ACC112 (cell line): ENCODE measurements at regions not wholly inside any gene's neighbourhood (a gene's known extent, or its start where the extent isn't known, plus 50 kb on each side); places are given as distances from the start of the nearest gene placed in this dataset.
"Not testable (repeated sequence)": the region's sequence is repeated elsewhere in the genome, so short reads cannot be mapped to it uniquely, and the experiment has no call there.

Experiments used
- H2AFZ ChIP-seq: fragments of 200-600 bp; sonication (generic); one replicate; pipeline ENCODE4 v1.6.0; 2017; ENCODE audit warnings: antibody characterized with exemption, low read length; ENCODE audit not compliant: unreplicated experiment
- H3K27ac ChIP-seq: fragments of 200-600 bp; sonication (generic); 2 replicates; pipeline ENCODE4 v1.5.1; 2014; ENCODE audit warnings: low read depth, mild to moderate bottlenecking, antibody characterized with exemption, low read length, moderate library complexity
- H3K27me3 ChIP-seq: fragments of 200-600 bp; sonication (generic); 2 replicates; pipeline ENCODE4 v1.6.1; 2014; ENCODE audit warnings: mild to moderate bottlenecking, antibody characterized with exemption, low read length, moderate library complexity, mixed read lengths; ENCODE audit not compliant: insufficient read depth
- H3K36me3 ChIP-seq: fragments of 200-600 bp; sonication (generic); 2 replicates; pipeline ENCODE4 v1.6.1; 2016; ENCODE audit warnings: mild to moderate bottlenecking, antibody characterized with exemption, low read length, moderate library complexity, mixed read lengths; ENCODE audit not compliant: insufficient read depth
- H3K4me1 ChIP-seq: fragments of 200-600 bp; sonication (generic); one replicate; pipeline ENCODE4 v1.6.1; 2016; ENCODE audit warnings: low read length, mixed read lengths; ENCODE audit not compliant: insufficient read depth, unreplicated experiment, control insufficient read depth
- H3K4me3 ChIP-seq: fragments of 200-600 bp; sonication (generic); 2 replicates; pipeline ENCODE4 v1.5.1; 2014; ENCODE audit warnings: mild to moderate bottlenecking, low read depth, low read length
- H3K79me2 ChIP-seq: fragments of 200-600 bp; sonication (generic); one replicate; pipeline ENCODE4 v1.6.0; 2016; ENCODE audit warnings: low read length; ENCODE audit not compliant: control insufficient read depth, unreplicated experiment, insufficient read depth

GRCh38 chr18:29873211-29873610, 1169.3 kb downstream of the DSC3 start:
- Histone ChIP-seq H3K4me1 (no peaks in the 10 kb centered on the region), H2AFZ (no peak overlapping the region), H3K79me2 (no peaks in the 10 kb centered on the region), H3K36me3 (no peaks in the 10 kb centered on the region), H3K4me3 (no peak overlapping the region), H3K27ac (no peak overlapping the region), H3K27me3 (no peaks in the 10 kb centered on the region)

- H3K27me3 ChIP-seq: no peaks in the 10 kb centered on the region
- no peak overlapping the region for H3K27ac ChIP-seq
- H3K36me3 ChIP-seq: no peaks in the 10 kb centered on the region
- H2AFZ ChIP-seq: no peak overlapping the region
- H3K4me1 ChIP-seq: no peaks in the 10 kb centered on the region
- H3K4me3 ChIP-seq: no peak overlapping the region
- H3K79me2 ChIP-seq: no peaks in the 10 kb centered on the region
Measured at GRCh38 chr18:29871246-29871645, 1171.3 kb downstream of the DSC3 start.

- H3K27ac ChIP-seq: no peak overlapping the region
- H3K27me3 ChIP-seq: no peaks in the 10 kb centered on the region
- H3K79me2 ChIP-seq: no peaks in the 10 kb centered on the region
- no peak overlapping the region for H3K4me3 ChIP-seq
- no peaks in the 10 kb centered on the region for H3K36me3 ChIP-seq
- no peaks in the 10 kb centered on the region for H3K4me1 ChIP-seq
- no peak overlapping the region for H2AFZ ChIP-seq
Measured at GRCh38 chr18:29862824-29863223, 1179.7 kb downstream of the DSC3 start.

GRCh38 chr18:29855637-29856036, 1186.9 kb downstream of the DSC3 start:
- no peaks in the 10 kb centered on the region for H3K36me3 ChIP-seq
- H3K4me1 ChIP-seq: peaks cover 5% of the 10 kb centered on the region
- no peak overlapping the region for H2AFZ ChIP-seq
- H3K4me3 ChIP-seq: no peak overlapping the region
- H3K27ac ChIP-seq: no peak overlapping the region
- H3K27me3 ChIP-seq: no peaks in the 10 kb centered on the region
- H3K79me2 ChIP-seq: no peaks in the 10 kb centered on the region

- Histone ChIP-seq H2AFZ (no peak overlapping the region), H3K27me3 (no peaks in the 10 kb centered on the region), H3K27ac (no peak overlapping the region), H3K4me3 (no peak overlapping the region), H3K36me3 (no peaks in the 10 kb centered on the region), H3K79me2 (no peaks in the 10 kb centered on the region), H3K4me1 (peaks cover 5% of the 10 kb centered on the region)
Measured at GRCh38 chr18:29853126-29853525, 1189.4 kb downstream of the DSC3 start.

GRCh38 chr18:29849144-29849543, 1193.4 kb downstream of the DSC3 start:
- no peaks in the 10 kb centered on the region for H3K36me3 ChIP-seq
- no peak overlapping the region for H3K4me3 ChIP-seq
- no peaks in the 10 kb centered on the region for H3K79me2 ChIP-seq
- no peaks in the 10 kb centered on the region for H3K27me3 ChIP-seq
- H2AFZ ChIP-seq: no peak overlapping the region
- H3K27ac ChIP-seq: no peak overlapping the region
- H3K4me1 ChIP-seq: no peaks in the 10 kb centered on the region

GRCh38 chr18:29841631-29842030, 1200.9 kb downstream of the DSC3 start:
- Histone ChIP-seq H3K4me1 (peaks cover 29% of the 10 kb centered on the region), H3K27me3 (no peaks in the 10 kb centered on the region), H3K79me2 (no peaks in the 10 kb centered on the region), H3K27ac (peak overlapping the region; percentile 22; the same call in 1 of the 2 replicates), H2AFZ (no peak overlapping the region), H3K36me3 (no peaks in the 10 kb centered on the region), H3K4me3 (no peak overlapping the region)

GRCh38 chr18:29840089-29840488, 1202.5 kb downstream of the DSC3 start:
- Histone ChIP-seq H3K4me1 (peaks cover 29% of the 10 kb centered on the region), H3K36me3 (no peaks in the 10 kb centered on the region), H3K27me3 (no peaks in the 10 kb centered on the region), H3K4me3 (no peak overlapping the region; the same call in 1 of the 2 replicates), H2AFZ (no peak overlapping the region), H3K79me2 (no peaks in the 10 kb centered on the region), H3K27ac (peak overlapping the region; percentile 36; the same call in 1 of the 2 replicates)

- H3K4me3 ChIP-seq, H2AFZ ChIP-seq, H3K36me3 ChIP-seq, H3K79me2 ChIP-seq, H3K27ac ChIP-seq, H3K27me3 ChIP-seq: not testable (repeated sequence)
- H3K4me1 ChIP-seq: peaks cover 29% of the 10 kb centered on the region
Measured at GRCh38 chr18:29838961-29839360, 1203.6 kb downstream of the DSC3 start.

GRCh38 chr18:29838556-29838955, 1204.0 kb downstream of the DSC3 start:
- no peak overlapping the region for H3K4me3 ChIP-seq
- no peaks in the 10 kb centered on the region for H3K36me3 ChIP-seq
- H3K79me2 ChIP-seq: no peaks in the 10 kb centered on the region
- no peak overlapping the region for H2AFZ ChIP-seq
- no peak overlapping the region for H3K27ac ChIP-seq
- peaks cover 29% of the 10 kb centered on the region for H3K4me1 ChIP-seq
- H3K27me3 ChIP-seq: no peaks in the 10 kb centered on the region

GRCh38 chr18:29823671-29824070, 1218.9 kb downstream of the DSC3 start:
- Histone ChIP-seq H3K79me2 (no peaks in the 10 kb centered on the region), H3K27me3 (no peaks in the 10 kb centered on the region), H3K4me1 (no peaks in the 10 kb centered on the region), H3K4me3 (no peak overlapping the region), H2AFZ (no peak overlapping the region), H3K27ac (no peak overlapping the region), H3K36me3 (no peaks in the 10 kb centered on the region)
